Right forelimb (tissue), 1 donor: ENCODE measurements at regions not wholly inside any gene's neighbourhood (a gene's known extent, or its start where the extent isn't known, plus 50 kb on each side); places are given as distances from the start of the nearest gene placed in this dataset.

Experiments
- DNase-seq: peaks from one replicate; pipeline ENCODE4 v3.0.0-alpha.2; 2018

DNA sequence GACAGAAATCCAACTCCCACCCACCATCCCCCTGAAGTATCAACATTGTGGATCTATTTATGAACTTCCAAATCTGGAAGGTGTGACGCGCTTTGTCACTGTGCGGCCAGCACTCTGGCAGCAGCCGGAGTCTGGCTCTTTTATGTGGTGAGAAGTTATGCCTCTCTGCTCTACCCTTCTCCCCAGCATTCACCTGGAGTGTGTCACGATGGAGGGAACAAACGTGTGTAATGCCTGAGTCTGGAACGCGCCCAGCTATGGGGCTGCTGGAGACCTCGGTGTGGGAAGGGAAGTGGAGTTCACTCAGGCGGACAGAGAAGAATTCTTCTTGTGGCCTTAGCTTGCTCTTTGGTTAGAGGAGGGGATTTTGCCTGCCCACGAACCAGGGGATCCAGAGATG is 222.1 kb upstream of the RPL34 start:
- DNase-seq: no peak

DNA sequence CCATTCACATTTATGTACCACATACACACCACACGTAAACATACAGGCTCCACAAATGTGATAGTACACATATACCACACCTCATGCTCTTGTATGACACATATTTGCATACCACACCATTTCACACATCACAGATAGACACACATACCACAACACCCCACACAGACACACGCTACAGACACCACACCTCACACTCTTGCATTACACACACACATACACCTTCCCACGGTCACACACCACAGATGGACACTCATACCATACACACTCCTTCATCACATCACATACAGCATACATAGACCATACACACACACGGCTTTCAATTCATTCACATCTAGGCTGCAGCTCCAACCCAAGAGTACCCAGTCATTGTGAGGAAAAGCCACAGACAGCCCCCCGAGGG is 222.5 kb upstream of the RPL34 start:
- DNase-seq: no peak

DNA sequence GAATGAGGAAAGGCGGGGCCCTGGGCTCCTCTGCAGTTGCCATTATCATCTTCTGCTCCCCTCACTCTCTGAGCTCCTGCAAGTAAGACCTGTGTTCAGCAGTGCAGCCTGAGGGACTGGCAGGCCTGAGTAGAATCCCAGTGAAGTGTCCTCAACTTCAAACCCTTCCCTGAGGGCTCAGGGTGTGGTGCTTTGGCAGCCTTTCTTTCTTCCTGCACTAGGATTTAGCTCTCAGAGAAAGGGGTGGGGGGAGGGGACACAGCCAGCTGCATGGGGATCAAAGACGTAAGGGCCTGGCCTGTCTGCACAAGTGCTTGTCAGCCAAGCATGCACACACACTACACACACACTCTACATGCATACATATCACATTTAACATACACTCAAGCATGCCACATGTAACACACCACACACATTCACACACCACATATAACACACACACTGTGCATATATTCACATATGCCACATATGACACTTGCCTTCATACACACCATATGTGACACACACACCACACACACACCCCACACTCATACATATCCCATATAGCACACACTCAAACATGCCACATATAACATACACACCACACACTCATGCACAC is 223.4 kb upstream of the RPL34 start:
- DNase-seq: no peak

DNA sequence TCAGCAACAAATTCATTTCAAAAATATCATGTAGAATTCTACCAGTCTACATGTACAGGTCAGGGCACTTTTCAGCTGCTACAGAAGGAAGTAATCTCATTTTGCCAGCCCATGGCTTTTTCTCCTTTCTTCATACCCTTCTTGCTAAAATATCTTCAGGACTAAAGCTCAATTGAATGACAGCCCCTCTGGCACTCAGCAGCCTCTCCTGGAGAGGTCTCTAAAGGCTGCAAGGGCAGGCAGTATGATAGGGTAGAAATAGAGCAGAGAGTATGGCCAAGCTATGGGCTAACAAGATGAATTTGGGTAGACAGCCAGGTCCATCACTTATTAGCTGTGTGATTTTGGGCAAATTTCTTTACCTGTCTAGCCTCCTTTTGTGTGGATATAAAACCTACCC is 224.6 kb upstream of the RPL34 start:
- no peak for DNase-seq

DNA sequence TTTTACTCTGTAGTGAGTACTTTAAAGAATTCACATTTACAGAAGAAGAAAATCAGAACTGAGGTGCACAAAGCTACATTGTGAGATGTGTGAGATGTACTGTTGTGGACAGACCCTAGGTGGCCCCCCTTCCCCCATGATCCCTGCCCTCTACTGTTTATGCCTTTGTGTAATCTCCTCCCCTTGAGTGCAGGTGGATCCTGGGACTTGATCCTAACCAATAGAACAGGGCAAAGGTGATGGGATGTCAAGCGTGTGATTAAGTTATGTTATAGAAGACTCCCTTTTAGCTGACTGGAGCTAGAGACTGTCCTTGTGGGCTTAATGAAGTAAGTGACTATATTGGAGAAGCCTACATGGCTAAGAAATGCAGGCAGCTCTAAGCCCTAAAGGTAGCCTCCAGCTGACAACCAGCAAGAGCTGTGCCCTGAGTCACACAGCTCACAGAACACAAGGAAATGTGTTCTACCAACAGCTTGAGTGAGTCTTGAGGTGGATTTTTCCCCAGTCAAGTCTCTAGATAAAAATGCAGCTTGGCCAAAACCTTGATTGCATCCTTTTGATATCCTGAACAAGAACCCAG is 225.2 kb upstream of the LEF1 start:
- no peak for DNase-seq

DNA sequence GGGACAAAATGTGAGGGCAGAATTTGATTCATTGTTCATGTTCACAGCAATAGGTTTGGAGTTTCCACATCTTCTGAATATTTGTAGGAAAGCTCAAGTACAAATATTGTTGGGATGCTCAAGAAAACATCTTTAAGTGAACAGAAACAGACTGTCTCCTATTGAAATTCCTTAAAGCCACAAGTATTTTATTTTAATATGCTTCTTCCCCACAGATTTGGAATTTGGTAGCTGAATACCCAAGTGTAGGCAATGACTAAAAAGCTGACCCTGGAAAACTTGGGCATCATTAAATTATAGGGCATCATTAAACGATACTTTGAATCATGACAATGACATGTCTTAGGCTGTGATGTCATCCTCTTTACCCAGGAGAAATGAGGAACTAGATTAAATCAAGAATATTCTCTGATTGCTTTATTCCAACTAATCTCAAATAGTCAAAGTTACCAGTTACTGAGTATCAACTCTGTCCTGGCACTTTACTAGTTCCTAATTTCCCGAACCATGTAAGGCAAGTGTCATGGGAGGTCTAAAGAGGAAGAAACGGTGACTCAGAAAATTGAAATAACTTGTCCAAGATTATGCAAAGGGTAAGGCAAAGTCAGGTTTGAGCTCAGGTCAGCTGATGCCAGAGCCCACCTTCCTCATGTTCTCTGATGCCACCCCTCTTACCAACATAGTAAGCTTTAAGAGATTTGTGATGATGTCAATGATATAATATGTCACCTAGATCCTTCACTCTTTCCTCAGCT is 223.1 kb upstream of the LEF1 start:
- no peak for DNase-seq

DNA sequence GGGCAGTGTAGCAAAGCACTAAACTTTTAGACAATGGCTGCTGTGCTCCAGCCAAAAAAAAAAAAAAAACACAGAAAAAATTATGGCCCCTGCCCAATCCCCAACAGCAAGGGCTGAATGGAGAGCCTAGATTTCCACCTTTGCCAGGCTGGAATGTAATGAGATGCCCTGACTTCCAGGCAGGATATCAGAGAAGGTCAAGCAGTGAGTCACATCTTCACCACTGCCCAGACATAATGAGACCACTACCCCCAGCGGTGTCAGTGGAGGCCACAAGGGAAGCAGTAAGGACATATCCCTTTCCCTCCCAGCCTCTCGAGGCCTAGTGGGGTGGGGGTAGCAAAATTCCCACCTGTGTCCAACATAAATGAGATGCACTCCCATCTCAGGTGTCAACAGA is 216.3 kb upstream of the LEF1 start:
- DNase-seq: no peak

DNA sequence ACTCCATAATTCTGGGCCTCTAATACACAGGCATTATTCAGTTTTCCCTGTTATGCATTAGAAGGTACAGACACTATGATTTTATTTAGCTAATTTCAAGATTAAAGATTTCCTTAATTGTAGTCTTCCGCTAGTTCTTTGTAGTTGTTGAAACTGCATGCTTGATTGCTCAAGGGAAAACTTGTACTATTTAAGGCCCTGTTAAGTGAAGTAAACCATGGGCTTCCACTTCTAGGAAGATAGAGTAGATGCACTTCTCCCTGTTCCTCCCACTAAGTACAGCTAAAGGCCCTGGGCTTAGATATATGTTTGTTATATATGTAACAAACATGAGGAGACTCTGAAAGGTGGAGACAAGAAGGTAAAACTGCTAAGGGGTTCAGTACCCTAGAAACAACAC is 215.8 kb upstream of the LEF1 start:
- DNase-seq: no peak

DNA sequence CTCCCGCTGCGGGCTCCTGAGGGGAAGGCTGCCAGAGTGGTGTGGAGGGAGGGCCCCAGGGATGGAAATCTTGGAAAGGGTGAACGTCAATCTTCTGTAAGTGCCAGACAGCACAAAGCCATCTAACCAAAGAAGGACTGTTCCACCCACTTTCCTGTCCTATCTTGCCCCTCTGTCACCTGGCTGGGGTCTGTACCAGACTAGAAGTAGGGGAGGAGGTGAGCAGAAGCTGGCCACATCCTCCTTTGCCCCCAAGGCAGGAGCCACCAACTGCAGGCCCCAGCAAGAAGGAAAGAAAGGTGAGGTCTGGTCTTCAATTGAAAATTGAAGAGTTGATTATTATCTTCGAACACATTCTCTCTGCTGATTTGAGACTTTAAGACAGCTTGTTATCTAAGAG is 214.4 kb upstream of the LEF1 start:
- DNase-seq: no peak

DNA sequence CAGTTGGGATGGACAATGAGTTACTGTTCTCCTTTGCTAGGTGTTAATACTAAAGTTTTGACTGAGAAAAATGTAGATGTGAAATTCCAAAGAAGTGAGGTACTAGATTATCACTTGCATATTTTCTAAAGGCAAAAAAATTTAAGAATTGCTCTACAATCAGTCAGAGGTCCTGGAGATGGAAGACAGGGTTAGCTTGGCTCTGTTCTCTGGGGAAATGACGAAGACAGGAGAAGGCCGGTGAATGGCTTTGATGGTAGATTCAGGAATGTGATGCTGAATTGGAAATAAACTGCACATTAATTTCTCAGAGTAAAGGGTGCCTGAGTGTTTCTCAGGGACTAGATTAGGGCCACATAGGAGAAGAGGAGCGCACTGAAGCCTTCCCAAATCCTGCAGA is 214.0 kb upstream of the LEF1 start:
- DNase-seq: no peak

DNA sequence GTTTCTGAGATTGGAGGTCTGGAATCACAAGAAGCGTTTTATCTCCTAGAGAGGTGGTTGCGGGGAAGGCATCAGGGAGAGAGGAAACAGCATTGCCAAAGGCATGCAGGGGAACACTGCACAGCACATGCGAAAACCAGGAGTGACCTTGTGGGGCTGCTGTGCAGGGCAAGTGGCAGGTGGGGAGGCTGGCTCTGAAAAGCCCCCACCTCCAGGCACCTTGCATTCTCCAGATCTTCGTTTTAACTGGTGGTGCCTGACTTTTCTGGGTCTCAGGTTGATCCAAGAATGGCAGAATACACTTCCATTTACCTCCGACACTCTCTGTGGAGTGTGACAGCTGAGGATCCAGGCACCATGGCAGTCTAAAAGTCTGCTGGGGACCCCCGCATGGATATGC is 209.4 kb upstream of the LEF1 start:
- DNase-seq: no peak

DNA sequence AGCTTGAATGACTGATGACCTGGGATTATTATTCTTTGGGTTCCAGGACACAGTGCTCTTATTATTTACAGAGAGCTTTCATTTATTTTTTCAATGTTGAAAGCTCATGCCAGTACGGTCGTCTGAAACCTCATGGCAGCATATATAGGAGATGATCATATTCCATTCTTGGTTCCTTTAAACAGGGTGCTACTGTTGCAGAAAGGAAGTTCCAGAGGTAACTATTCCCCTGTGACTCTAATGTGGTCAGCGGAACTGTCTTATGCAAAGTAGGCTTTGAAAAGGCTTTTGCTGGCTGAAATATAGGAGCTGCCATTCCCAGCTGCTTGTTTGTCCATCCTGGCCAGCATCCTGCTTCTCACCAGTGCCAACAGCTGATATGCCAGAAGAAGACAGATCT is 208.3 kb upstream of the LEF1 start:
- DNase-seq: no peak

DNA sequence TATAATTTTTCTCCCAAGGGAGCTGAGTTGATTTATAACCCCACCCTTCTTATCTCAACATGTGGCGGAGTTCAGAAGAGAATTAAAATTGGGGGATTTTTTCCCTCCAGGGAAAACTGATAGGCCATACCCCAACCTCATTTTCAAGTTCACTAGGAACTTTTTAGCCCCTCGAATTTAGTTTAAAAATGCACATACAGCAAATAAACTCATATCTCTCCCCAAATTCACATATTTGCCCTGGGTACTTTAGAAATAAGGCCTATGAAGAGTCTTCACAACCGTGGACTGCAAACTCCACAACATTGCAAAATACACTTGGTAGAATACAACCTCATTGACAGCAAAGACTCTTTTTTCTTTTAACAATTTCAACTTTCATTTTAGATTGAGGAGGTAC is 206.7 kb upstream of the LEF1 start:
- DNase-seq: no peak

DNA sequence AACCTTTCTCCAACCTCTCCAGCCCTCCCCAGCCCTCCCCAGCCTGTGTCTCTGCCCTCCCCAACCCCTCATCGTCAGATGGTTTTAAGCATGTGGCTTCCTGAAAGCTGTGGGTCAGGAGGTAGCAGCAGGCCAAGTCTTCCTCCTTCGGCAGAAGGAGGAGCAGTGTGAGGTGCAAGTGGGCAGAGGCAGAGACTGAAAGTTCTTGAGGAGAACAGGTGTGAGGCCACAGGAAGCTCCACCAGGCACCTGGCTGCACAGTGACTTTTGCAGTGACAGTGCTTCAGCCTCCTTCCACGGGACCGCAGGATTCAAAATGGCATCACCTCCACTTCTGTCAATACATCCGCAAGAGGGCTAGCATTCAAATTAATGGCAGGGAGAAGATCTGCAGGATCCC is 203.9 kb upstream of the LEF1 start:
- no peak for DNase-seq

DNA sequence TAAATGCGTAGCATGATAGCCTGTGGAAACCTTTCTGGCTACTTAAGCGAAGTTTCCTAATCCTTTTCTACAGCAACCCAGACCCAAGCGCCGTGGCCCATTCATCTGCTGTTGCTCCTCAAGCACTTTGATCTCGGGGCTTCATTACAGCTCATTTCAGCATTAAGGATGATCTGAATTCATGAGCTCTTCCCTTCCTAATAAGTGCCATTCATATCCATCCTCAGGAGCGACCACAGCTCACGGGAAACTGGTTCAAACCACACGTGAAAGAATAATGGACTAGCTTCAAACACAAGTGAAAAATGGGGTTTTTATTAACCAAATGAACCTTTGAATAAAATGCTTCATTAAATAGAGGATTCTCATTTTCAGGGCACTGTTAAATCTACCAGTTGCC is 202.6 kb upstream of the LEF1 start:
- DNase-seq: no peak

DNA sequence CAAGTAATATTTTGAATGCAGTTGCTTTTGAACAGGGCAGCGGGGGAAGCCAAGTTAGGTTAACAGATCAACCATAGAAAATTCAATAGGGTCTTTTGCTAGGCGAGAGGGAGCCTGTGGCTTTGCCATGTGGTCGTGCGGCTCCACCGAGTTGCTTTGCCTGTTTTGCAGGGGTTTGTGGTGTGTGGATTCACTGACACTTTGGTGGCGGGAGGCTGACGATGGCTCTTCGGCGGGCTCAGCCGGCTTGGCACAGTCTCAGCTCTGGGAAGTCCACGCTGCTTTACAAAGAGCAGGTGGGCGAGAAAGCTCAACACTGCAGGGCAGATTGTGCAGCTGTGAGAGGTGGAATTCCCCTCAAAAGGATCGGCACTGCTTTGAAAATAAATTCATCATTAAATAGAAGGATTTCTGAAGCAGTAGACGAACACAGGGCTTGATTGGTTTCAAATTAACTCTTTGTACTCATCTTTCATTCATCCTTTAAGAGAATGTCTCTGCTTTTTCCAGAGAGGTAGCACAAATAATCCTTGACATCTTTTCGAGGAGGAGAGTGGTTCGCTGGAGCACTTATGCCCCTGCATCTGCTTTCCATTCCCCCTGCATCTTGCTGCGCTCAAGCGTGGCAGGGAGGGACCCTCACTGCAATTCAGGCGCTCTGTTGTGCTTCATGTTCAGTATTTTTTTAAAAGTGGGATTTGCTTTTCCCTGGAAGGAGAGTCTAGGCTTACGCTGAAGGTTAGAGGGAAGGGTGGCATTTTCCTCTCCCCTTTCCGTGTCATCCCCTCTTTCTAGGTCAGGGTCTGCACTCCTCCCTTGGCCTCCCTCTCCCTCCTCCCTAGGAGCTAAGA is 201.8 kb upstream of the LEF1 start:
- no peak for DNase-seq

DNA sequence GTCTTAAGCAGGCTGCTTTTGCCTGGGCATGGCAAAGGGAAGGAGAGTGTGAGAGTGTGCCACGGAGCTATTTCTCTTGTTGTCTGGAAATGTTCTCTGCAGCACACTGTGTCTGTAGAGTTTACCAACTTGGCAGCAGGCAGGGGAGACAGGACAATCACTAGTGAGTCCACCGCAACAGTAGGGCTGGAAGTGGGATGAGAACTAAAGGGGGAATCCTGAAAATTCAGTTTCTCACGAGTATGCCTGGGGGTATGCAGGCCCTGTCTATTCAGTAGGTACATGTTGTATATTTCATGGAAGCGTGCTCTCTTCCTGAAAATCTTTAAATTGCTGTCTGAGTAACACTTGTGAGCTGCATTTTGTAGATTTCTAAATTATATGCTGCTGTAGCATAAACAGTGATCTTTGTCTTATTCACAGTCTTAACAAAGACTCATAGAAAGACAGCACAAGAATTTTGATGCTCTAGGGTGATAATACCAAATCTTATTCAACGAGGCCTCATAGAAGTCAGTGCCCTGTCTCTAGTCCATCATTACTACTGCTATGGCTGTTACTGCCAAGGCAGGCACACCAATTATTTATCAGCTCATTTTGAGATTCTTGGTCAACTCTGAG is 200.4 kb upstream of the LEF1 start:
- no peak for DNase-seq

DNA sequence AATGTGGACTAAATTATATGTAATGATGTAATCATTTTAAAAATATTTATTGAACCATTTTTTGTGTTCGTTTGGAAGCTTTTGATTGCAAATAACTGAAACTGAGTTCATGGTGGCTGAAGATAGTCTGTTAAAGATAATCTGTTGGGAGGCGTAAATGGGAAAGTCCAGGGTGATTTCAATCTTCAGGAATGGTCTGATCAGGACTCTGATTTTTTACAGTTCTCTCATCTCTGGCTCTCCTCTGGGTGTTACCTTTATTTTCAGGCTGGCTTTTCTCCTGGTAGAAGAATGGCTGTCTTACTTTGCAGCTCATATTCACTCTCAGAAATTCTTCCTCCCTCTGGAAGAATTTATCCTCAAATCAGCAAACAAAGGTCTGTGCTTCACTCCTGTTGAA is 199.0 kb upstream of the LEF1 start:
- no peak for DNase-seq

DNA sequence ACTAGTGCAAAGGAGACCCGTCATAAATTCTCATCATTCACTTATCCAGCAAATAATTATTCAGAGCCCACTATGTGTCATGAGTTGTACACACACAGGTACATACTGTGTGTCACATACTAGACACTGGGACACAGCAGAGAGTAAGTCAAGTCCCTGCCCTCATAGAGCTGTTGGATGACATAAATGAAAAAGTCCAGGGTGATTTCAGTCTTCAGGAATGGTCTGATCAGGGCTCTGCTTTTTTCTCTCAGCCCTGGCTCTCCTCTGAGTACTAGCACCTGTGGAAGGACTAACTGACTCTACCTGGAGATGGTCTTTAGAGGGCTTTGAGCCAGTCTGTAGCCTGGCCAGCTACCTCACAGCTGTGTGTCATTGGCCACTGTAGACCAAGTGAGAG is 198.0 kb upstream of the LEF1 start:
- no peak for DNase-seq

DNA sequence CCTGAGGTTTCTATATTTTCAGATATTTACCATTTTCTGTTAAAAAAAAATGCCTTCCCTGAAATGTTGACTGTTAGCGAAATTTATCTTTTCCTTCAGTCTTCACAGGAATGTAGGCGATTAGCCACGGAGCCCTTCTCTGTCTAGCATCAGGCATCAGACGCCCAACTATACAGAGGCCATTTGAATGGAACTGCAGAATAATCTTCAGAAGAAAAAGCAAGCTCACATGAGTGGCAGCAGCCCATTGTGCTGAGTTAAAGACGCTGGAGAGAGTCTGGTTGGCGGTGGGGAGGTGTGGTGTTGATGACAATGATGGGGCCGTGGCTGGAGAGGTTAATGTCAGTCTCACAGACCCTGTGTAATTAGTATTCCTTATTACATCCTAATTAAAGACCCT is 196.8 kb upstream of the LEF1 start:
- no peak for DNase-seq

DNA sequence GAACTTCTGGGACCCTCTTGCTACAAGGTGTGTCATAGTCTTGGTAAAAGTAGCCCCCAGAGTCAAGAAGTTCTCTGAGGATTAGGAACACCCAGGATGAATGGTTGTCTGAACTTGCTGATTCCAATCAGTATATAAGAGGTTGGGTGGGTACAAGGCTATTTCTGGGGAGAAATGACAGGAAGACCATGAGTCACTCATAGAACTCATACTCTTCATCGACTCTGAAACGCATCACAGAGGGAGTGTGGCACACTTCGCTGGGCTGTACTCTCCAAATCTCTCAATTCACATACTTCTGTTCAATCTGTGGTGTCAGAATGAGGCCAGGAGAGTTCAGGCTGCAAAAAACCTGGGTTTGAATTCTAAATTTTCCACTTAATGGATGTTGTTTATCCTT is 193.2 kb upstream of the LEF1 start:
- DNase-seq: no peak

DNA sequence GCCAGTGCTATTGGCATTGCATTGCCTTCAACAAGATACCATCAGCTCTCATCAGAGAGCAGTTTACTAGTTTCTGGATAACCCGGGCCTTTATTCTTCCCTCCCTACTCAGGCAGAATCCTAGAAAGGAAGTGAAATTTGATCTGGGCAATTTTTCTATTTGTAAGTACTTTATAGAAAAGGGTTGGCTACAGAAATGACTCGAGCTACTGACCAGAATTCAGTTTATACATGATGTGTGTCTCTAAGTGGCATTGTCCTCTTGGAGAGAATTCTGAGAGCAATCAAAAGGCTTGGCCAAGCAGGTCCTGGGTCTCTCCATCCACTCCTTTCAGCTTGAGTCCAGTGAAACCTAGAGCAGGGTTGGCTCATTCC is 192.7 kb upstream of the LEF1 start:
- DNase-seq: no peak

DNA sequence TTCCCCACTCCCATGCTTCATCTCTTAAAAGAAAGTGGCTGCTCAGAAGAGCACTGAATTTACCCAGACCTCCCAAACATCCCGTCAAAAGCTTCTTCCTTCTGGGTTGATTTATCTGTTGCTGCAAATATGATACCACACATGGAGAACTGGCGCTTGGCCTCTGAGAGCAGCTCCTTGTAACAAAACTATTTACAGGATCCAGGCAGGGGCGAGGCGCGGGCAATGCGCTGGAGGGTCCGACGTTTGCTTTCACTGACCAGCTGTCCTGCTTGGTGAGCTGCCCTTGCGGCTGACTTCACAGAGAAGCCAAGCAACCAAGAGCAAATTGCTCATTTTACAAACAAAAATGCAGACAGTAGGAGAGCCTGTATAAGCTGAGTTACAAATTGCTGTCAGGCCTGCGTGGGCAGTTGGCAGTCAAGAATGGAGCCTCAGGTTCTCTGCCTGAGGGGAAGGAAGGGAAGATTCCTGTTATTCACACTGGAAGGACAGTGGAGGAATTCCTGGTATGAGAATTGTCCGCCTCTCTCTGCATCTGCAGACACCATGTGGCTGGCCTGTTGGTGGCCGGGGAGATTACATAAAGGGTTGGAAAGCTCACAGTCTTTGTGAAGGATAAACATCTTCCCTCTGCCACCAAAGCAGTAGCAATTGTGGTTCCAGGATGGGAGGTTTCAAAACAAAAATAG is 192.2 kb upstream of the LEF1 start:
- peak; percentile 71 for DNase-seq
